Fibroblast of villous mesenchyme (primary cell): ENCODE measurements at regions not wholly inside any gene's neighbourhood (a gene's known extent, or its start where the extent isn't known, plus 50 kb on each side); places are given as distances from the start of the nearest gene placed in this dataset.
"Not testable (repeated sequence)": the region's sequence is repeated elsewhere in the genome, so short reads cannot be mapped to it uniquely, and the experiment has no call there.

Experiments
- DNase-seq: peaks from one replicate; pipeline ENCODE4 v3.0.0-alpha.2; 2010; ENCODE audit warnings: low read depth
- H3K4me3 ChIP-seq: 2 replicates; pipeline ENCODE4 v1.5.1; 2011; ENCODE audit warnings: low read depth, mild to moderate bottlenecking, low read length
- TF ChIP-seq, protein P1 (sequence below): IDR thresholded peaks from 2 replicates; pipeline ENCODE4 v1.5.1; 2012; ENCODE audit warnings: low read depth, mild to moderate bottlenecking, low read length; ENCODE audit not compliant: insufficient read depth

DNA sequence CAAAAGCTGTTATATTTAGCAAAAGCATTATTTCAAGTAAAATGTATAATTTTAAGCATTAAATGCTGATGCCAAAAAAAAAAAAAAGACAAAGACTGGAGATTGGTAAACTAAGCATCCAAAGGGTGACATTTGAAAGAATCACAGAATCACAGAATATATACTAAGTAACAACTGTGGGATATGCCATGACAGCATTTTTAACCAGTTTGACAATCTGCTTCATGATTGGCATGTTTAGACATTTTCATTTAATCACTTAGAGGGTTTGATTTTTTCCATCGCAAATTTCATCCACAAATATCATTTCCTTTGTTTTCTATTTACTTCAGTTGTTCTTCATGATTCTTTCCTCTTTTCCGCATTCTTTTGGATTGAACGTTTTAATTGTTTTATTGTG lies 66.9 kb upstream of the TMEM18 start:
- H3K4me3 ChIP-seq, result no peak overlapping the region
- TF ChIP-seq, protein P1, sequence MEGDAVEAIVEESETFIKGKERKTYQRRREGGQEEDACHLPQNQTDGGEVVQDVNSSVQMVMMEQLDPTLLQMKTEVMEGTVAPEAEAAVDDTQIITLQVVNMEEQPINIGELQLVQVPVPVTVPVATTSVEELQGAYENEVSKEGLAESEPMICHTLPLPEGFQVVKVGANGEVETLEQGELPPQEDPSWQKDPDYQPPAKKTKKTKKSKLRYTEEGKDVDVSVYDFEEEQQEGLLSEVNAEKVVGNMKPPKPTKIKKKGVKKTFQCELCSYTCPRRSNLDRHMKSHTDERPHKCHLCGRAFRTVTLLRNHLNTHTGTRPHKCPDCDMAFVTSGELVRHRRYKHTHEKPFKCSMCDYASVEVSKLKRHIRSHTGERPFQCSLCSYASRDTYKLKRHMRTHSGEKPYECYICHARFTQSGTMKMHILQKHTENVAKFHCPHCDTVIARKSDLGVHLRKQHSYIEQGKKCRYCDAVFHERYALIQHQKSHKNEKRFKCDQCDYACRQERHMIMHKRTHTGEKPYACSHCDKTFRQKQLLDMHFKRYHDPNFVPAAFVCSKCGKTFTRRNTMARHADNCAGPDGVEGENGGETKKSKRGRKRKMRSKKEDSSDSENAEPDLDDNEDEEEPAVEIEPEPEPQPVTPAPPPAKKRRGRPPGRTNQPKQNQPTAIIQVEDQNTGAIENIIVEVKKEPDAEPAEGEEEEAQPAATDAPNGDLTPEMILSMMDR, result no peak
- no peak for DNase-seq

DNA sequence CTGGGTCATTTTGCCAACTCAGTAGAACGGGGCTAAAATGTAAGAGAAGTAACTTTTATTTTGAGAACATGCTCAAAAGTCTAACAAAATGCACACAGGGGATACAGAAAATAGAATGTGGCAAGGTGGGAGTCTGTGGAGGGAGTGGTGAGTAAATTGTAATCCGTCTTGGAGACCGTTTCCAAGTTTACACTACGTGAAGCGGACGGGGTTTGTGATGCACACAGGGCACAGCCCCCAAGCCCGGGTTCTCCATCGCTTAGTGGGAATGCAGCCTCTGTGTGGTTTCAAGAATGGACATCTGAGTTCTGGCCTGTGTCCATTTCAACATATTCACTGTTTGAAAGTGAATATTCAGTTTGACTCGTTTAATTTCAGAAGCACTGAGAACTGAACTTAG lies 65.0 kb upstream of the TMEM18 start:
- H3K4me3 ChIP-seq, result no peak overlapping the region
- TF ChIP-seq, protein P1, result no peak
- no peak for DNase-seq

DNA sequence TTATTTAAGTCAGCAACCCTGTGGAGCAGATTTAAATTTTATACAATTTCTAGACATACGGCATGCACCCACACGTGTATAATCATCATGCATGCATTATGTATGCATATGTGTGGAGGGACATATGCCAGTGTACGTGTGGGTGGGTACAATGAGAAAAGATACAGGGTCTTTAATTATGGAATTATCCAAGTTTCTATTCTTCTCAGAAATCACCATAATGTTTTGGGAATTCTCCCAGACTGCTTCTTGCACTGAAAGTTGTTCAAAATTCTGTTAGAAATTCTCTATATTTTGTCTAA lies 63.9 kb upstream of the TMEM18 start:
- H3K4me3 ChIP-seq, result peak overlapping the region; percentile 59
- DNase-seq, result no peak
- TF ChIP-seq, protein P1, result no peak

DNA sequence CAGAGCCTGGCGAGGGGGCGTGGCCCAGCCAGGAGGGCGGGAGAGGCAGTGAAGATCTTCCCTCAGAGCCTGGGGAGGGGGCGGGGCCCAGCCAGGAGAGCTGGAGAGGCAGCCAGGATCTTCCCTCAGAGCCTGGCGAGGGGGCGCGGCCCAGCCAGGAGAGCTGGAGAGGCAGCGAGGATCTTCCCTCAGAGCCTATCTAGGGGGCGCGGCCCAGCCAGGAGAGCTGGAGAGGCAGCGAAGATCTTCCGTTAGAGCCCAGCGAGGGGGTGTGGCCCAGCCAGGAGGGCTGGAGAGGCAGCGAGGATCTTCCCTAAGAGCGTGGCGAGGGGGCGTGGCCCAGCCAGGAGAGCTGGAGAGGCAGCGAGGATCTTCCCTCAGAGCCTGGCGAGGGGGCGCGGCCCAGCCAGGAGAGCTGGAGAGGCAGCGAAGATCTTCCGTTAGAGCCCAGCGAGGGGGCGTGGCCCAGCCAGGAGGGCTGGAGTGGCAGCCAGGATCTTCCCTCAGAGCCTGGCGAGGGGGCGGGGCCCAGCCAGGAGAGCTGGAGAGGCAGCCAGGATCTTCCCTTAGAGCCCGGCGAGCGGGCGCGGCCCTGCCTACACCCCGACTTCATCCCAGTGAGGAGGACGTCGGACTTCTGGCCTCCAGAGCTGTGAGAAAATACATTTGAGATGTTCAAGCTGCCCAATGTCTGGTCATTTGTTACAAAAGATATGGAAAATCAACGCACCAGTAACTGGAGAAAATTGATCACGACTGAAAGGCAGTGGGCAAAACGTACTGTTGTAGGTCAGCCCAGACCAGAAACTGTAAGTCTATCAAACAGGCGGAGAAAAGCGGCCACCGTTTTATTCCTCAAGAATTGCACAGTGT lies 63.4 kb upstream of the TMEM18 start:
- DNase-seq, result peak; percentile 94
- peak overlapping the region; percentile 59 for H3K4me3 ChIP-seq

DNA sequence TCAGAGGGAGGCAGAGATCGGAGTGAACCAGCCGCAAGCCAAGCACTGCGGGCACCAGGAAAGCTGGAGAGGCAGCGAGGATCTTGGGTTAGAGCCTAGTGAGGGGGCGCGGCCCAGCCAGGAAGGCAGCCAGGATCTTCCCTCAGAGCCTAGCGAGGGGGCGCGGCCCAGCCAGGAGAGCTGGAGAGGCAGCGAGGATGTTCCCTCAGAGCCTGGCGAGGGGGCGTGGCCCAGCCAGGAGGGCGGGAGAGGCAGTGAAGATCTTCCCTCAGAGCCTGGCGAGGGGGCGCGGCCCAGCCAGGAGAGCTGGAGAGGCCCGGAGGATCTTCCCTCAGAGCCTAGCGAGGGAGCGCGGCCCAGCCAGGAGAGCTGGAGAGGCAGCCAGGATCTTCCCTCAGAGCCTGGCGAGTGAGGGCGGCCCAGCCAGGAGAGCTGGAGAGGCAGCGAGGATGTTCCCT lies 62.7 kb upstream of the TMEM18 start:
- peak overlapping the region; percentile 59 for H3K4me3 ChIP-seq
- not testable (repeated sequence) for DNase-seq

DNA sequence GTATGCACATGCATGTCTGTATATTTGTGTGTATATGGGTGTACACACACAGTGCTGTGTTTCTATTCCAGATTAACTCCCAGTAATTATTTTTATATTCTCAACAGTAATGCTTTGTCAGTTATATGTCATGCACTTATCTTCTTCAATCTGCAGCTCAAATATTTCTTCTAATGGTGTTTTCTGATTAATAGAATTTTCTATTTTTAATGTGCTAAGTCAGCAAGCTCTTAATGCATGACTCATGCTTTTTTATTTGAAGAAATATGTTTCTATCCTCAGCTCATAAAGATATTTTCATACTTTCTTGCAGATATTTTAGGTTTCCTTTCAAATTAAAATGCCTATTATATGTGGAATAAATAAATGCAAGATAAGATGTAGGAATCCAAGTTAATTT lies 59.7 kb upstream of the TMEM18 start:
- DNase-seq, result no peak
- no peak overlapping the region for H3K4me3 ChIP-seq
- TF ChIP-seq, protein P1, result no peak

- DNase-seq, result no peak
- H3K4me3 ChIP-seq, result no peak overlapping the region
- TF ChIP-seq, protein P1, result no peak
These were observed 58.5 kb upstream of the TMEM18 start for GRCh38 chr2:735670-736218.

DNA sequence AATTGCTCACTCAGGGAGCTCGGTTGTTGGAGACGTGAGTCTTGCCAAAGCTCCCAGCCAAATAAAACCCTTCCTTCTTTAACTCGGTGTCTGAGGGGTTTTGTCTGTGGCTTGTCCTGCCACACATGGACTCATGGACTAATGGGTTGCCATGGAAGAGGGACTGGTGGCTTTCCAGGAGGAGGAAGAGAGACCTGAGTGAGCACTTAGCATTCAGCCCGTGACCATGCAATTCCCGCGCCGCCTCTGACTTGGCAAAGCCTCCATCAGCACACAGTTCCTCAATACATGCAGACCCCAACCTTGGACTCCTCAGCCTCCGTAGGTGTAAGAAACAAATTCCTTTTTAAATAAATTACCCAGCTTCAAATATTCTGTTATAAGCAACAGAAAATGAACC lies 57.3 kb upstream of the TMEM18 start:
- H3K4me3 ChIP-seq, result no peak overlapping the region
- TF ChIP-seq, protein P1, result no peak
- DNase-seq, result no peak
